ENCODE measurements at regions not wholly inside any gene's neighbourhood (a gene's known extent, or its start where the extent isn't known, plus 50 kb on each side); places are given as distances from the start of the nearest gene placed in this dataset.

- no peak for DNase-seq (ENCODE audit: low spot score)
Measured at GRCh38 chr3:193827040-193827669, 234.1 kb downstream of the OPA1 start.

- no peak for DNase-seq (ENCODE audit: low spot score)
Measured at GRCh38 chr3:193827871-193828270, 234.9 kb downstream of the OPA1 start.

- DNase-seq (ENCODE audit: low spot score), result no peak
Measured at GRCh38 chr3:193828477-193828876, 235.5 kb downstream of the OPA1 start.

- DNase-seq (ENCODE audit: low spot score), result peak; percentile 74
Measured at GRCh38 chr3:193829781-193830180, 236.8 kb downstream of the OPA1 start.

GRCh38 chr3:193830791-193831191 is 237.8 kb downstream of the OPA1 start:
- no peak for DNase-seq (ENCODE audit: low spot score)

- no peak for DNase-seq (ENCODE audit: low spot score)
Measured at GRCh38 chr3:193831495-193832455, 238.8 kb downstream of the OPA1 start.

- no peak for DNase-seq (ENCODE audit: low spot score)
Measured at GRCh38 chr3:193832833-193833413, 239.9 kb downstream of the OPA1 start.

GRCh38 chr3:193833592-193833991 is 240.6 kb downstream of the OPA1 start:
- no peak for DNase-seq (ENCODE audit: low spot score)

- DNase-seq (ENCODE audit: low spot score), result no peak
Measured at GRCh38 chr3:193835414-193835813, 242.4 kb downstream of the OPA1 start.

- no peak for DNase-seq (ENCODE audit: low spot score)
Measured at GRCh38 chr3:193836511-193836910, 243.5 kb downstream of the OPA1 start.

GRCh38 chr3:193836918-193837317 is 243.9 kb downstream of the OPA1 start:
- DNase-seq (ENCODE audit: low spot score), result no peak

- no peak for DNase-seq (ENCODE audit: low spot score)
Measured at GRCh38 chr3:193837347-193837827, 244.4 kb downstream of the OPA1 start.

GRCh38 chr3:193840111-193840641 is 247.2 kb downstream of the OPA1 start:
- no peak for DNase-seq (ENCODE audit: low spot score)

GRCh38 chr3:193841581-193841980 is 248.6 kb downstream of the OPA1 start:
- DNase-seq (ENCODE audit: low spot score), result no peak

GRCh38 chr3:193842029-193842798 is 249.2 kb downstream of the OPA1 start:
- no peak for DNase-seq (ENCODE audit: low spot score)

- no peak for DNase-seq (ENCODE audit: low spot score)
Measured at GRCh38 chr3:193842832-193843473, 249.9 kb downstream of the OPA1 start.

GRCh38 chr3:193843474-193844301 is 250.7 kb downstream of the OPA1 start:
- no peak for DNase-seq (ENCODE audit: low spot score)

GRCh38 chr3:193844472-193844871 is 251.5 kb downstream of the OPA1 start:
- DNase-seq (ENCODE audit: low spot score), result no peak

GRCh38 chr3:193845144-193845543 is 252.1 kb downstream of the OPA1 start:
- no peak for DNase-seq (ENCODE audit: low spot score)

- no peak for DNase-seq (ENCODE audit: low spot score)
Measured at GRCh38 chr3:193846569-193846968, 253.6 kb downstream of the OPA1 start.
